ENCODE measurements at regions not wholly inside any gene's neighbourhood (a gene's known extent, or its start where the extent isn't known, plus 50 kb on each side); places are given as distances from the start of the nearest gene placed in this dataset.

DNA sequence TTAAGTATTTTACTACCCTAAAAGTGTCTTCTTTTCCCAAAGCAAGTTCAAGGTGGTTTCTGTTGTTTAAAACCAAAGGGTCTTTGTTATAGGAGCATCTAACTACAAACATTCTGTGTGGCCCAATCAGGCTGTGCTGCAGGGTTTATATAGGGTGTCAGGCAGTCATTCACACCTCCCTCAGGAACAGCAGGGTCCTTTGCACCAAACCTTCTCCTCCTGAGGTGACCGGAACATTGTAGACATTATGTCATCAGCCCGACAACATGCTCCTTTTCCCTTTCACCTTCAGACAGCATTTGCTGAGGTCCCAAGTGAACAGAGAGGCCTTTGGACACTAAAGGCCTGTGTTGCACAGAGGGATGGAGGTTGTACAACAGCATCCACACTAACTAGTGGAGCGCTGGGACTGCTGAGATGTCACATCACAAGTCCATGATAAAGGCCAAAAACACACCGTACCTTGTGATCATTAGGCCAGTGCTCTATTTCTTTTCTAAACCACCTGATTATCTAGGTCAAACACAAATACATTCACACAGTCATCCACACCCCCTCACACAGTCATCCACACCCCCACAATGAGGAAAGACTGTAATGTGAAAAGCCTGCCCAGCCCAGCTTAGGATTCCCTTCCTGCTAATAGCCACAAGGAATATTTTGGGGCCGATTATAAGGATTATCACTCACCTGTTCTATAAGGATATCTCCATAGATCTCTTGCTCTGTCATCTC is 123.8 kb upstream of the VLDLR start:
- Histone ChIP-seq H3K36me3 (ENCODE audit: insufficient read depth, low read length) (no peaks in the 10 kb centered on the region), H2AFZ (ENCODE audit: low read length) (no peak overlapping the region), H3K79me2 (ENCODE audit: insufficient read depth, low read length) (no peaks in the 10 kb centered on the region), H3K4me3 (ENCODE audit: insufficient read depth, low read length) (no peak overlapping the region), H3K9me3 (ENCODE audit: low read depth, low read length) (no peaks in the 10 kb centered on the region), H3K27me3 (ENCODE audit: insufficient read depth, low read length) (no peaks in the 10 kb centered on the region), H3K27ac (ENCODE audit: low read depth, low read length) (no peak overlapping the region), H3K4me1 (ENCODE audit: insufficient read depth, low read length) (no peaks in the 10 kb centered on the region), H4K20me1 (ENCODE audit: insufficient read depth, low read length) (no peaks in the 10 kb centered on the region), H3K4me2 (ENCODE audit: insufficient read depth, low read length) (no peak overlapping the region)
- DNase-seq (ENCODE audit: insufficient read length, low spot score, missing footprints), result no peak
- TF ChIP-seq, protein P1, sequence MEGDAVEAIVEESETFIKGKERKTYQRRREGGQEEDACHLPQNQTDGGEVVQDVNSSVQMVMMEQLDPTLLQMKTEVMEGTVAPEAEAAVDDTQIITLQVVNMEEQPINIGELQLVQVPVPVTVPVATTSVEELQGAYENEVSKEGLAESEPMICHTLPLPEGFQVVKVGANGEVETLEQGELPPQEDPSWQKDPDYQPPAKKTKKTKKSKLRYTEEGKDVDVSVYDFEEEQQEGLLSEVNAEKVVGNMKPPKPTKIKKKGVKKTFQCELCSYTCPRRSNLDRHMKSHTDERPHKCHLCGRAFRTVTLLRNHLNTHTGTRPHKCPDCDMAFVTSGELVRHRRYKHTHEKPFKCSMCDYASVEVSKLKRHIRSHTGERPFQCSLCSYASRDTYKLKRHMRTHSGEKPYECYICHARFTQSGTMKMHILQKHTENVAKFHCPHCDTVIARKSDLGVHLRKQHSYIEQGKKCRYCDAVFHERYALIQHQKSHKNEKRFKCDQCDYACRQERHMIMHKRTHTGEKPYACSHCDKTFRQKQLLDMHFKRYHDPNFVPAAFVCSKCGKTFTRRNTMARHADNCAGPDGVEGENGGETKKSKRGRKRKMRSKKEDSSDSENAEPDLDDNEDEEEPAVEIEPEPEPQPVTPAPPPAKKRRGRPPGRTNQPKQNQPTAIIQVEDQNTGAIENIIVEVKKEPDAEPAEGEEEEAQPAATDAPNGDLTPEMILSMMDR (IDR thresholded peaks at IDR 0.05; ENCODE audit: extremely low read depth, low read depth, low read length), result no peak

DNA sequence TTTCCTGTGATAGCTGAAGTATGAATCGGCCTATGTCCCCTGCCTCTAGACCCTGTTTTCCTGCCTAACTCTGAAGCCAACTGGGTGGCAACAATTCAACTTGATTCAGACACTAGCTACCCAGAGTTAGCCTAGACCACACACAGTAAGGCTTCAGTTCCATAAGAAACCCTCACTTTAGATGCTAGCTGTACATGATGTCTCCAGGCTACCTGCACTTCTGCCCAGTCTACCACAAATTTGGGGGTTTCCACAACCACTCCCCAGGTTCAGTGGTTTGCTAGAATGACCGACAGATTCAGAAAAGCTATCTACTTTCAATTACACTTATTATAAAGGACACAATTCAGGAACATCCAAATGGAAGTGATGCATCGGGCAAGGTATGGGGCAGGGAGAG is 119.4 kb upstream of the VLDLR start:
- Histone ChIP-seq H3K4me3 (ENCODE audit: insufficient read depth, low read length) (no peak overlapping the region), H3K36me3 (ENCODE audit: insufficient read depth, low read length) (no peaks in the 10 kb centered on the region), H2AFZ (ENCODE audit: low read length) (no peak overlapping the region), H3K9me3 (ENCODE audit: low read depth, low read length) (no peaks in the 10 kb centered on the region), H3K27me3 (ENCODE audit: insufficient read depth, low read length) (no peaks in the 10 kb centered on the region), H3K79me2 (ENCODE audit: insufficient read depth, low read length) (no peaks in the 10 kb centered on the region), H3K4me2 (ENCODE audit: insufficient read depth, low read length) (no peak overlapping the region), H4K20me1 (ENCODE audit: insufficient read depth, low read length) (no peaks in the 10 kb centered on the region), H3K4me1 (ENCODE audit: insufficient read depth, low read length) (no peaks in the 10 kb centered on the region), H3K27ac (ENCODE audit: low read depth, low read length) (no peak overlapping the region)
- TF ChIP-seq, protein P1 (IDR thresholded peaks at IDR 0.05; ENCODE audit: extremely low read depth, low read depth, low read length), result no peak
- DNase-seq (ENCODE audit: insufficient read length, low spot score, missing footprints), result no peak

DNA sequence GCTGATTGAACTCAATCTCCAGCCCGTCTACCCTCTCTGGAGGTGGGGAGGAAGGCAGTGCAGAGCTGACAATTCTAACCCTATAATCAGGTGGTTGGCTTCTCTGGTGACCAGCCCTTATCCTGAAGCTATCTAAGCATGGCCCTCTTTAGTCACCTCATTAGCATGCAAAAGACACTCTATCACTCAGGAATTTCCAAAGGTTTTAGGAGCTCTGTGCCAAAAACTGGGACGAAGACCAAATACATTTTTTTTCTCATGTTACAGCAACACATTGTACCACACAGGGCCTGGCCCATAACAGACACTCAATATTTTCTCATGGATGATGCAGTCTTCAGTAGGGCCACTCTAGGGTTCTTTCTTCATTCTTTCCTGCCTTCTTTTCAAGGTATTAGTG is 118.8 kb upstream of the VLDLR start:
- H3K36me3 ChIP-seq (ENCODE audit: insufficient read depth, low read length), result no peaks in the 10 kb centered on the region
- no peaks in the 10 kb centered on the region for H4K20me1 ChIP-seq (ENCODE audit: insufficient read depth, low read length)
- no peak for DNase-seq (ENCODE audit: insufficient read length, low spot score, missing footprints)
- H3K27me3 ChIP-seq (ENCODE audit: insufficient read depth, low read length), result no peaks in the 10 kb centered on the region
- no peaks in the 10 kb centered on the region for H3K79me2 ChIP-seq (ENCODE audit: insufficient read depth, low read length)
- H3K27ac ChIP-seq (ENCODE audit: low read depth, low read length), result no peak overlapping the region
- TF ChIP-seq, protein P1 (IDR thresholded peaks at IDR 0.05; ENCODE audit: extremely low read depth, low read depth, low read length), result no peak
- H3K4me1 ChIP-seq (ENCODE audit: insufficient read depth, low read length), result no peaks in the 10 kb centered on the region
- H3K9me3 ChIP-seq (ENCODE audit: low read depth, low read length), result no peaks in the 10 kb centered on the region
- no peak overlapping the region for H2AFZ ChIP-seq (ENCODE audit: low read length)
- H3K4me2 ChIP-seq (ENCODE audit: insufficient read depth, low read length), result no peak overlapping the region
- no peak overlapping the region for H3K4me3 ChIP-seq (ENCODE audit: insufficient read depth, low read length)

DNA sequence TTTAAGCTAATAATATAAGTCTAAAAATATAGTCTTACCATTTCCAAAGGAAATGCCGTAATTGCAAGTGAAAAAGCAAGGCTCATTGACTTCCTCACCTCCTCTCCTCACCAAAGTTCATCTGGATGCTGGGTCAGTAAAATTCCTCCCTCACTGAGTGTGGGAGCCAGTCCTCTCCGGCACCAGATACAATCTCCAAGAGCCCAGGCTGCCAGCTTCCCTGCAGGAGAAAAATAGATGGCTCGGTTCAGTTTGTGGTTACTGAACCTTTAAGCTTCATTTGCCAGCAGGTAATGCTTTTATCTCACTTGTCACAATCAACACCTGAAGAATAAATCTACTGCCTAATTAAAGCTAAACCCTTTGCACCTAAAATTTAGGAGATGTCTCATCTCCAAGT is 115.3 kb upstream of the VLDLR start:
- Histone ChIP-seq H3K4me1 (ENCODE audit: insufficient read depth, low read length) (no peaks in the 10 kb centered on the region), H3K27ac (ENCODE audit: low read depth, low read length) (no peak overlapping the region), H3K9me3 (ENCODE audit: low read depth, low read length) (no peaks in the 10 kb centered on the region), H3K4me2 (ENCODE audit: insufficient read depth, low read length) (no peak overlapping the region), H4K20me1 (ENCODE audit: insufficient read depth, low read length) (no peaks in the 10 kb centered on the region), H3K79me2 (ENCODE audit: insufficient read depth, low read length) (no peaks in the 10 kb centered on the region), H3K36me3 (ENCODE audit: insufficient read depth, low read length) (no peaks in the 10 kb centered on the region), H2AFZ (ENCODE audit: low read length) (no peak overlapping the region), H3K27me3 (ENCODE audit: insufficient read depth, low read length) (no peaks in the 10 kb centered on the region), H3K4me3 (ENCODE audit: insufficient read depth, low read length) (no peak overlapping the region)
- no peak for DNase-seq (ENCODE audit: insufficient read length, low spot score, missing footprints)
- TF ChIP-seq, protein P1 (IDR thresholded peaks at IDR 0.05; ENCODE audit: extremely low read depth, low read depth, low read length), result no peak
